ENCODE measurements at regions not wholly inside any gene's neighbourhood (a gene's known extent, or its start where the extent isn't known, plus 50 kb on each side); places are given as distances from the start of the nearest gene placed in this dataset.

- Histone ChIP-seq H3K9ac (ENCODE audit: low read length) (no peak overlapping the region), H3K27ac (ENCODE audit: low read depth, low read length) (no peak overlapping the region), H4K20me1 (ENCODE audit: low read depth, low read length) (no peaks in the 10 kb centered on the region), H2AFZ (ENCODE audit: low read depth, low read length, severe bottlenecking) (no peak overlapping the region), H3K4me2 (ENCODE audit: low read depth, low read length, poor library complexity, severe bottlenecking) (no peak overlapping the region), H3K27me3 (ENCODE audit: low read length) (no peaks in the 10 kb centered on the region), H3K4me3 (ENCODE audit: insufficient read depth, low read length, poor library complexity, severe bottlenecking) (no peak overlapping the region), H3K36me3 (ENCODE audit: low read length) (no peaks in the 10 kb centered on the region), H3K79me2 (ENCODE audit: insufficient read depth, low read length) (no peaks in the 10 kb centered on the region), H3K9me2 (replicated peaks; ENCODE audit: insufficient read depth, low read length) (no peaks in the 10 kb centered on the region), H3K9me3 (ENCODE audit: insufficient read depth, low read length) (no peaks in the 10 kb centered on the region), H3F3A (ENCODE audit: insufficient read depth) (no peaks in the 10 kb centered on the region)
- TF ChIP-seq CTCF (IDR thresholded peaks at IDR 0.05; ENCODE audit: insufficient read depth, low read length, poor library complexity, severe bottlenecking) = no peak
- no peak for TF ChIP-seq EZH2phosphoT487 (conservative IDR thresholded peaks at IDR 0.05; ENCODE audit: low read length)
Observed at GRCh38 chr14:89638891-89639290, 221.9 kb upstream of the FOXN3 start.

GRCh38 chr14:89637581-89637980, 220.5 kb upstream of the FOXN3 start:
- Histone ChIP-seq H3K9ac (ENCODE audit: low read length) (no peak overlapping the region), H3F3A (ENCODE audit: insufficient read depth) (no peaks in the 10 kb centered on the region), H3K4me3 (ENCODE audit: insufficient read depth, low read length, poor library complexity, severe bottlenecking) (no peak overlapping the region), H4K20me1 (ENCODE audit: low read depth, low read length) (no peaks in the 10 kb centered on the region), H3K36me3 (ENCODE audit: low read length) (no peaks in the 10 kb centered on the region), H3K27ac (ENCODE audit: low read depth, low read length) (no peak overlapping the region), H3K4me2 (ENCODE audit: low read depth, low read length, poor library complexity, severe bottlenecking) (no peak overlapping the region), H2AFZ (ENCODE audit: low read depth, low read length, severe bottlenecking) (no peak overlapping the region), H3K27me3 (ENCODE audit: low read length) (no peaks in the 10 kb centered on the region), H3K9me2 (replicated peaks; ENCODE audit: insufficient read depth, low read length) (no peaks in the 10 kb centered on the region), H3K9me3 (ENCODE audit: insufficient read depth, low read length) (no peaks in the 10 kb centered on the region), H3K79me2 (ENCODE audit: insufficient read depth, low read length) (no peaks in the 10 kb centered on the region)
- TF ChIP-seq CTCF (IDR thresholded peaks at IDR 0.05; ENCODE audit: insufficient read depth, low read length, poor library complexity, severe bottlenecking) (no peak), EZH2phosphoT487 (conservative IDR thresholded peaks at IDR 0.05; ENCODE audit: low read length) (no peak)

- no peak overlapping the region for H3K27ac ChIP-seq (ENCODE audit: low read depth, low read length)
- H3K4me2 ChIP-seq (ENCODE audit: low read depth, low read length, poor library complexity, severe bottlenecking) = no peak overlapping the region
- H3K4me3 ChIP-seq (ENCODE audit: insufficient read depth, low read length, poor library complexity, severe bottlenecking) = no peak overlapping the region
- no peak overlapping the region for H2AFZ ChIP-seq (ENCODE audit: low read depth, low read length, severe bottlenecking)
- no peaks in the 10 kb centered on the region for H3K79me2 ChIP-seq (ENCODE audit: insufficient read depth, low read length)
- no peaks in the 10 kb centered on the region for H3K27me3 ChIP-seq (ENCODE audit: low read length)
- H3K36me3 ChIP-seq (ENCODE audit: low read length) = no peaks in the 10 kb centered on the region
- no peaks in the 10 kb centered on the region for H3F3A ChIP-seq (ENCODE audit: insufficient read depth)
- TF ChIP-seq CTCF (IDR thresholded peaks at IDR 0.05; ENCODE audit: insufficient read depth, low read length, poor library complexity, severe bottlenecking) = no peak
- H3K9ac ChIP-seq (ENCODE audit: low read length) = no peak overlapping the region
- H3K9me2 ChIP-seq (replicated peaks; ENCODE audit: insufficient read depth, low read length) = no peaks in the 10 kb centered on the region
- no peaks in the 10 kb centered on the region for H3K9me3 ChIP-seq (ENCODE audit: insufficient read depth, low read length)
- no peaks in the 10 kb centered on the region for H4K20me1 ChIP-seq (ENCODE audit: low read depth, low read length)
Observed at GRCh38 chr14:89635615-89636014, 218.6 kb upstream of the FOXN3 start.

GRCh38 chr14:89634037-89634436, 217.0 kb upstream of the FOXN3 start:
- Histone ChIP-seq H4K20me1 (ENCODE audit: low read depth, low read length) (no peaks in the 10 kb centered on the region), H3K79me2 (ENCODE audit: insufficient read depth, low read length) (no peaks in the 10 kb centered on the region), H3K27me3 (ENCODE audit: low read length) (no peaks in the 10 kb centered on the region), H2AFZ (ENCODE audit: low read depth, low read length, severe bottlenecking) (no peak overlapping the region), H3K9ac (ENCODE audit: low read length) (no peak overlapping the region), H3K36me3 (ENCODE audit: low read length) (no peaks in the 10 kb centered on the region), H3K4me2 (ENCODE audit: low read depth, low read length, poor library complexity, severe bottlenecking) (no peak overlapping the region), H3K9me2 (replicated peaks; ENCODE audit: insufficient read depth, low read length) (no peaks in the 10 kb centered on the region), H3F3A (ENCODE audit: insufficient read depth) (no peaks in the 10 kb centered on the region), H3K4me3 (ENCODE audit: insufficient read depth, low read length, poor library complexity, severe bottlenecking) (no peak overlapping the region), H3K9me3 (ENCODE audit: insufficient read depth, low read length) (no peaks in the 10 kb centered on the region), H3K27ac (ENCODE audit: low read depth, low read length) (no peak overlapping the region)
- TF ChIP-seq CTCF (IDR thresholded peaks at IDR 0.05; ENCODE audit: insufficient read depth, low read length, poor library complexity, severe bottlenecking) = no peak
- no peak for TF ChIP-seq EZH2phosphoT487 (conservative IDR thresholded peaks at IDR 0.05; ENCODE audit: low read length)

All from SU-DHL-6 (cell line).